Type B pancreatic cell (in vitro differentiated cells): ENCODE measurements at regions not wholly inside any gene's neighbourhood (a gene's known extent, or its start where the extent isn't known, plus 50 kb on each side); places are given as distances from the start of the nearest gene placed in this dataset.
"Not testable (repeated sequence)": the region's sequence is repeated elsewhere in the genome, so short reads cannot be mapped to it uniquely, and the experiment has no call there.

ENCODE experiments used
- DNase-seq: peaks from one replicate; pipeline ENCODE4 v3.0.0; 2021; ENCODE audit warnings: mixed read lengths; ENCODE audit not compliant: unreplicated experiment; ENCODE audit errors: extremely low spot score
- H3K27ac Mint-ChIP-seq: 2 replicates; pipeline ENCODE4 v1.8.0; 2021; ENCODE audit warnings: mild to moderate bottlenecking, mixed read lengths
- H3K27me3 Mint-ChIP-seq: 2 replicates; pipeline ENCODE4 v1.8.0; 2021; ENCODE audit warnings: mixed read lengths
- H3K36me3 Mint-ChIP-seq: 2 replicates; pipeline ENCODE4 v1.8.0; 2021; ENCODE audit warnings: mixed read lengths
- H3K4me1 Mint-ChIP-seq: one replicate; pipeline ENCODE4 v1.8.0; 2021; ENCODE audit warnings: mixed read lengths; ENCODE audit not compliant: unreplicated experiment
- H3K4me3 Mint-ChIP-seq: 2 replicates; pipeline ENCODE4 v1.8.0; 2021; ENCODE audit warnings: mild to moderate bottlenecking, mixed read lengths
- H3K9me3 Mint-ChIP-seq: 2 replicates; pipeline ENCODE4 v1.8.0; 2021; ENCODE audit warnings: mixed read lengths
- CTCF ChIP-seq: fragments of 200-600 bp; sonication (generic); conservative IDR thresholded peaks from 2 replicates; pipeline ENCODE4 v1.5.0; 2021; ENCODE audit warnings: antibody characterized with exemption, mild to moderate bottlenecking

DNA sequence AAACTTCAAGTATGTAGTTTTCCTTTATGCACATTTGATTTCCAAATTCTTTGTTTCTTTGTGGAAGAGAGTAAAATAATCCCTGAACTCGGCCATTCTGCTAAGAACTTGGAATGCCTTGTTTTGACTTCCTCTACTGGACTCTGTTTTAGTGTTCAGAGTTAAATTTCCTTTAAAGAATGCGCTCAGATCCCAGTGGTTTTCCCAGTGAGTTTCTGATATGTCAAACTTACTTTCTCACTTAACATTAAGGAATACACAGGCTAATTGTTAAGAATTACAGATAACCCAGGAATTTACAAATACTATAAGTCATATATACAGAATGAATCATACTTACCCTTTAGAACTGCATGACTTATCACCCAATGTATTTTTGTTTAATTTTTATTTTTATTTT lies 1067.6 kb upstream of the CELF2 start:
- peaks cover 4% of the 10 kb centered on the region for H3K9me3 Mint-ChIP-seq
- no peak overlapping the region for H3K27ac Mint-ChIP-seq
- DNase-seq: no peak
- no peak for TF ChIP-seq CTCF
- no peak overlapping the region for H3K4me3 Mint-ChIP-seq
- H3K4me1 Mint-ChIP-seq: no peaks in the 10 kb centered on the region
- no peaks in the 10 kb centered on the region for H3K36me3 Mint-ChIP-seq
- H3K27me3 Mint-ChIP-seq: no peaks in the 10 kb centered on the region

DNA sequence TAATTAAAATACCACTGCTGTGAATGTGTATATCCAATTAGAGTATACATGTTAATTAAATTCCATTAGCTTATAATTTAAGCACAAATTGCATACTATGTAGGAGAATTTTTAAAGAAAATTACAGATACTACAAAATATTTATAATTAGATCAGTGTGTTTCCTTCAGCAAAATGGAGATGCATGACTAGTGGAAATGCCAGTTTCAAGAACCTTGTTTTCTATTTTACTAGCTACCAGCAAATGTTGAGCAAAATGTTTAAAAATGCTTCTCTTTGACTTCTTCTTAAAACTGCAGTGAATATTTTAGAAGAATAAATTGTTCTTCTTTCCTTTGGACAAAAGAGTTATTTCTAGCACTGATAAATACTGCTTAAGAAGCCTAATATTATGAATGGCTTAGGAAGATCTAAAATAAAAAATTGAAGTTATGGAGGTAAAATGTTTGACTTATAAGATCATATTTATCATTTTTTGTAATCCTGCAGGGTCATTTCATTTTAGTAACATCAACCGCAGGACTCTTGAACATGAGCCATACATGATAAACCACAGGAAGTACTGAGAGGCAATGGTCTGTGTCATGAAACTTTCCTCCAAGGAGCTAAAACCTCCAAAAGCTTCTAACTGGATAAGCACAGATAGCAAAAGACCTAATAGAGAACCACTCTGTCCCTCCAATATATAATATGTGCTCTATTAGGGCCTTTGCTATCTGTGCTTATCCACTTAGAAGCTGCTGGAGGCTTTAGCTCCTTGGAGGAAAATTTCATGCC lies 1066.0 kb upstream of the CELF2 start:
- no peaks in the 10 kb centered on the region for H3K36me3 Mint-ChIP-seq
- H3K27ac Mint-ChIP-seq: no peak overlapping the region
- no peak overlapping the region for H3K4me3 Mint-ChIP-seq
- DNase-seq: no peak
- no peaks in the 10 kb centered on the region for H3K27me3 Mint-ChIP-seq
- no peak for TF ChIP-seq CTCF
- peaks cover 2% of the 10 kb centered on the region for H3K9me3 Mint-ChIP-seq
- no peaks in the 10 kb centered on the region for H3K4me1 Mint-ChIP-seq

DNA sequence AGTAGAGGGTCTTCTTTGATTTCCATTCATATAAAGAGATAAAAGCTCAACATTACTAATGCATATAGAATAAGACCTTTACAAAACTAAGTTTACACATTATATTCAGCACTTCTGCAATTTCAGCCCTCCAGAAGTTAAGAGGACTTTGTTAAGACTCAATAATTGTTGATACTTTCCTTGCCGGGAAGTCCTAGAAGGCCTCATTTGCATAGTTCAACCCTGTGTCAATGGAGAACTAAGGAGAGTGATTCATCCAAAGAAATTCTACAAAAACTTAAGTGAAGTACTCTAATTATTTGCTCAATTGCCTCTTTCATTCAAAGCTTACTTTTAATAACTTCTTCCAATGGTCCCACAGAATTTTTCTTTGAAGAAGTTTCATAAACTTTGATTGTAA lies 1060.3 kb upstream of the CELF2 start:
- Mint-ChIP-seq H3K27me3 (no peaks in the 10 kb centered on the region), H3K4me1 (no peaks in the 10 kb centered on the region), H3K4me3 (no peak overlapping the region), H3K9me3 (no peaks in the 10 kb centered on the region), H3K27ac (no peak overlapping the region), H3K36me3 (no peaks in the 10 kb centered on the region)
- TF ChIP-seq CTCF: no peak
- DNase-seq: no peak

GRCh38 chr10:9957876-9958275 lies 1059.8 kb upstream of the CELF2 start:
- not testable (repeated sequence) for H3K4me3 Mint-ChIP-seq, H3K27ac Mint-ChIP-seq, DNase-seq, H3K27me3 Mint-ChIP-seq, H3K36me3 Mint-ChIP-seq, H3K4me1 Mint-ChIP-seq, H3K9me3 Mint-ChIP-seq

DNA sequence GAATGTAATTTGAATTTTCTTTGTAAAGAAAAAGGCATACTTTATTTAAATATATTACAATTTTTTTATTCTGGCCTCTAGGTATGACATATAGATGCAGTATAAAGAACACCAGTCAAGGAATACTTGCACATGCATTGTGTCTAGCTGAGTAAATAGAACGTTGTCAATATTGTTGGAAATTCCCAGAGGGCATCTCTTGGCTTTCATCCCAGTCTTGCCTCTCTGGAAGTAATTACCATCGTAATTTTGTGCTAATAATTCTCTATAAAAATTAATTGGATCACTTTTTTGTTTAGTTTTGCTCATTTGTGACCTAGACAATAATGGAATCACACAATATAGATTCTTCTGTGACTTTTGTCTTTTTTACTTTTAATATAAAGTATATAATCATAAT lies 1052.3 kb upstream of the CELF2 start:
- Mint-ChIP-seq H3K4me3 (no peak overlapping the region), H3K9me3 (no peaks in the 10 kb centered on the region), H3K27ac (no peak overlapping the region), H3K4me1 (no peaks in the 10 kb centered on the region), H3K27me3 (no peaks in the 10 kb centered on the region), H3K36me3 (no peaks in the 10 kb centered on the region)
- no peak for TF ChIP-seq CTCF
- DNase-seq: no peak

- Mint-ChIP-seq H3K9me3 (peaks cover 8% of the 10 kb centered on the region), H3K27me3 (no peaks in the 10 kb centered on the region), H3K4me3 (no peak overlapping the region), H3K36me3 (no peaks in the 10 kb centered on the region), H3K4me1 (no peaks in the 10 kb centered on the region), H3K27ac (no peak overlapping the region)
- no peak for TF ChIP-seq CTCF
- no peak for DNase-seq
Observed at GRCh38 chr10:9986786-9987185, 1030.9 kb upstream of the CELF2 start.
